ENCODE measurements at regions not wholly inside any gene's neighbourhood (a gene's known extent, or its start where the extent isn't known, plus 50 kb on each side); places are given as distances from the start of the nearest gene placed in this dataset.
"Not testable (repeated sequence)": the region's sequence is repeated elsewhere in the genome, so short reads cannot be mapped to it uniquely, and the experiment has no call there.

- H3K27me3 ChIP-seq (ENCODE audit: insufficient read depth, poor library complexity, severe bottlenecking), result no peaks in the 10 kb centered on the region
- H3K4me3 ChIP-seq (ENCODE audit: severe bottlenecking), result no peak overlapping the region
- no peak overlapping the region for H3K27ac ChIP-seq (ENCODE audit: poor library complexity, severe bottlenecking)
- no peaks in the 10 kb centered on the region for H3K36me3 ChIP-seq (ENCODE audit: low read depth)
- H3K4me1 ChIP-seq (ENCODE audit: insufficient read depth, poor library complexity, severe bottlenecking), result peaks cover 10% of the 10 kb centered on the region
- ATAC-seq (ENCODE audit: low read depth), result no peak
- no peak for DNase-seq (ENCODE audit: low spot score)
- TF ChIP-seq CTCF (IDR thresholded peaks at IDR 0.05; ENCODE audit: poor library complexity, severe bottlenecking), result no peak
- H3K9me3 ChIP-seq (ENCODE audit: severe bottlenecking), result no peaks in the 10 kb centered on the region
These were observed 165.2 kb upstream of the MYRIP start for GRCh38 chr3:39644176-39644575.

- DNase-seq (ENCODE audit: low spot score); ATAC-seq (ENCODE audit: low read depth); H3K36me3 ChIP-seq (ENCODE audit: low read depth); H3K9me3 ChIP-seq (ENCODE audit: severe bottlenecking); H3K27ac ChIP-seq (ENCODE audit: poor library complexity, severe bottlenecking); H3K4me3 ChIP-seq (ENCODE audit: severe bottlenecking); H3K4me1 ChIP-seq (ENCODE audit: insufficient read depth, poor library complexity, severe bottlenecking); H3K27me3 ChIP-seq (ENCODE audit: insufficient read depth, poor library complexity, severe bottlenecking): not testable (repeated sequence)
These were observed 158.2 kb upstream of the MYRIP start for GRCh38 chr3:39651256-39651655.

GRCh38 chr3:39651993-39652739 is 157.2 kb upstream of the MYRIP start:
- Histone ChIP-seq H3K9me3 (ENCODE audit: severe bottlenecking) (peaks cover 2% of the 10 kb centered on the region), H3K4me1 (ENCODE audit: insufficient read depth, poor library complexity, severe bottlenecking) (no peaks in the 10 kb centered on the region), H3K36me3 (ENCODE audit: low read depth) (no peaks in the 10 kb centered on the region; the same call in 1 of the 2 replicates), H3K27me3 (ENCODE audit: insufficient read depth, poor library complexity, severe bottlenecking) (no peaks in the 10 kb centered on the region), H3K4me3 (ENCODE audit: severe bottlenecking) (no peak overlapping the region), H3K27ac (ENCODE audit: poor library complexity, severe bottlenecking) (no peak overlapping the region)
- no peak for TF ChIP-seq CTCF (IDR thresholded peaks at IDR 0.05; ENCODE audit: poor library complexity, severe bottlenecking)
- DNase-seq (ENCODE audit: low spot score) (no peak), ATAC-seq (ENCODE audit: low read depth) (no peak)

GRCh38 chr3:39655718-39656117 is 153.7 kb upstream of the MYRIP start:
- not testable (repeated sequence) for ATAC-seq (ENCODE audit: low read depth); H3K36me3 ChIP-seq (ENCODE audit: low read depth); H3K4me1 ChIP-seq (ENCODE audit: insufficient read depth, poor library complexity, severe bottlenecking); H3K9me3 ChIP-seq (ENCODE audit: severe bottlenecking); DNase-seq (ENCODE audit: low spot score); H3K27ac ChIP-seq (ENCODE audit: poor library complexity, severe bottlenecking); H3K27me3 ChIP-seq (ENCODE audit: insufficient read depth, poor library complexity, severe bottlenecking); H3K4me3 ChIP-seq (ENCODE audit: severe bottlenecking)

- Histone ChIP-seq H3K36me3 (ENCODE audit: low read depth) (no peaks in the 10 kb centered on the region), H3K27me3 (ENCODE audit: insufficient read depth, poor library complexity, severe bottlenecking) (no peaks in the 10 kb centered on the region), H3K27ac (ENCODE audit: poor library complexity, severe bottlenecking) (no peak overlapping the region), H3K9me3 (ENCODE audit: severe bottlenecking) (no peaks in the 10 kb centered on the region), H3K4me1 (ENCODE audit: insufficient read depth, poor library complexity, severe bottlenecking) (no peaks in the 10 kb centered on the region), H3K4me3 (ENCODE audit: severe bottlenecking) (no peak overlapping the region)
- ATAC-seq (ENCODE audit: low read depth) (no peak), DNase-seq (ENCODE audit: low spot score) (no peak)
- TF ChIP-seq CTCF (IDR thresholded peaks at IDR 0.05; ENCODE audit: poor library complexity, severe bottlenecking), result no peak
These were observed 152.3 kb upstream of the MYRIP start for GRCh38 chr3:39657075-39657474.

GRCh38 chr3:39657775-39658174 is 151.6 kb upstream of the MYRIP start:
- no peaks in the 10 kb centered on the region for H3K36me3 ChIP-seq (ENCODE audit: low read depth)
- H3K27me3 ChIP-seq (ENCODE audit: insufficient read depth, poor library complexity, severe bottlenecking), result no peaks in the 10 kb centered on the region
- no peak for DNase-seq (ENCODE audit: low spot score)
- ATAC-seq (ENCODE audit: low read depth), result no peak
- no peak for TF ChIP-seq CTCF (IDR thresholded peaks at IDR 0.05; ENCODE audit: poor library complexity, severe bottlenecking)
- H3K4me3 ChIP-seq (ENCODE audit: severe bottlenecking), result no peak overlapping the region
- no peak overlapping the region for H3K27ac ChIP-seq (ENCODE audit: poor library complexity, severe bottlenecking)
- no peaks in the 10 kb centered on the region for H3K4me1 ChIP-seq (ENCODE audit: insufficient read depth, poor library complexity, severe bottlenecking)
- no peaks in the 10 kb centered on the region for H3K9me3 ChIP-seq (ENCODE audit: severe bottlenecking)
